ENCODE measurements at regions not wholly inside any gene's neighbourhood (a gene's known extent, or its start where the extent isn't known, plus 50 kb on each side); places are given as distances from the start of the nearest gene placed in this dataset.
"Not testable (repeated sequence)": the region's sequence is repeated elsewhere in the genome, so short reads cannot be mapped to it uniquely, and the experiment has no call there.

GRCh38 chr2:9709539-9710285 lies 78.9 kb upstream of the YWHAQ start:
- H3K27me3 ChIP-seq (ENCODE audit: control insufficient read depth, insufficient read depth, low read length): no peaks in the 10 kb centered on the region
- no peaks in the 10 kb centered on the region for H3K36me3 ChIP-seq (ENCODE audit: control insufficient read depth, insufficient read depth, low read length)
- H3K9me3 ChIP-seq (ENCODE audit: control insufficient read depth, insufficient read depth, low read length): no peaks in the 10 kb centered on the region
- H3K4me3 ChIP-seq (ENCODE audit: low read depth, low read length): no peak overlapping the region
- no peak overlapping the region for H3K9ac ChIP-seq (ENCODE audit: low read depth, low read length)
- H3K4me1 ChIP-seq (ENCODE audit: control insufficient read depth, insufficient read depth, low read length): no peaks in the 10 kb centered on the region

- Histone ChIP-seq H3K36me3 (ENCODE audit: control insufficient read depth, insufficient read depth, low read length) (no peaks in the 10 kb centered on the region), H3K9me3 (ENCODE audit: control insufficient read depth, insufficient read depth, low read length) (no peaks in the 10 kb centered on the region), H3K4me3 (ENCODE audit: low read depth, low read length) (no peak overlapping the region), H3K4me1 (ENCODE audit: control insufficient read depth, insufficient read depth, low read length) (no peaks in the 10 kb centered on the region), H3K9ac (ENCODE audit: low read depth, low read length) (no peak overlapping the region), H3K27me3 (ENCODE audit: control insufficient read depth, insufficient read depth, low read length) (no peaks in the 10 kb centered on the region)
Observed at GRCh38 chr2:9710311-9710710, 79.5 kb upstream of the YWHAQ start.

GRCh38 chr2:9712263-9712662 lies 81.5 kb upstream of the YWHAQ start:
- Histone ChIP-seq H3K9ac (ENCODE audit: low read depth, low read length) (no peak overlapping the region), H3K27me3 (ENCODE audit: control insufficient read depth, insufficient read depth, low read length) (no peaks in the 10 kb centered on the region), H3K36me3 (ENCODE audit: control insufficient read depth, insufficient read depth, low read length) (no peaks in the 10 kb centered on the region), H3K4me3 (ENCODE audit: low read depth, low read length) (no peak overlapping the region), H3K9me3 (ENCODE audit: control insufficient read depth, insufficient read depth, low read length) (no peaks in the 10 kb centered on the region), H3K4me1 (ENCODE audit: control insufficient read depth, insufficient read depth, low read length) (no peaks in the 10 kb centered on the region)

GRCh38 chr2:9714630-9715214 lies 83.9 kb upstream of the YWHAQ start:
- no peak overlapping the region for H3K4me3 ChIP-seq (ENCODE audit: low read depth, low read length)
- no peak overlapping the region for H3K9ac ChIP-seq (ENCODE audit: low read depth, low read length)
- H3K27me3 ChIP-seq (ENCODE audit: control insufficient read depth, insufficient read depth, low read length): no peaks in the 10 kb centered on the region
- H3K9me3 ChIP-seq (ENCODE audit: control insufficient read depth, insufficient read depth, low read length): no peaks in the 10 kb centered on the region
- H3K36me3 ChIP-seq (ENCODE audit: control insufficient read depth, insufficient read depth, low read length): no peaks in the 10 kb centered on the region
- H3K4me1 ChIP-seq (ENCODE audit: control insufficient read depth, insufficient read depth, low read length): no peaks in the 10 kb centered on the region

- no peaks in the 10 kb centered on the region for H3K9me3 ChIP-seq (ENCODE audit: control insufficient read depth, insufficient read depth, low read length)
- H3K27me3 ChIP-seq (ENCODE audit: control insufficient read depth, insufficient read depth, low read length): no peaks in the 10 kb centered on the region
- H3K4me3 ChIP-seq (ENCODE audit: low read depth, low read length): no peak overlapping the region
- H3K4me1 ChIP-seq (ENCODE audit: control insufficient read depth, insufficient read depth, low read length): no peaks in the 10 kb centered on the region
- no peak overlapping the region for H3K9ac ChIP-seq (ENCODE audit: low read depth, low read length)
- no peaks in the 10 kb centered on the region for H3K36me3 ChIP-seq (ENCODE audit: control insufficient read depth, insufficient read depth, low read length)
Observed at GRCh38 chr2:9715238-9715637, 84.4 kb upstream of the YWHAQ start.

GRCh38 chr2:9717886-9718451 lies 87.2 kb upstream of the YWHAQ start:
- Histone ChIP-seq H3K4me3 (ENCODE audit: low read depth, low read length) (no peak overlapping the region), H3K9ac (ENCODE audit: low read depth, low read length) (no peak overlapping the region), H3K4me1 (ENCODE audit: control insufficient read depth, insufficient read depth, low read length) (no peaks in the 10 kb centered on the region), H3K36me3 (ENCODE audit: control insufficient read depth, insufficient read depth, low read length) (no peaks in the 10 kb centered on the region), H3K9me3 (ENCODE audit: control insufficient read depth, insufficient read depth, low read length) (no peaks in the 10 kb centered on the region), H3K27me3 (ENCODE audit: control insufficient read depth, insufficient read depth, low read length) (no peaks in the 10 kb centered on the region)

GRCh38 chr2:9720352-9721093 lies 89.7 kb upstream of the YWHAQ start:
- H3K9ac ChIP-seq (ENCODE audit: low read depth, low read length): no peak overlapping the region
- H3K4me3 ChIP-seq (ENCODE audit: low read depth, low read length): no peak overlapping the region
- H3K9me3 ChIP-seq (ENCODE audit: control insufficient read depth, insufficient read depth, low read length): no peaks in the 10 kb centered on the region
- no peaks in the 10 kb centered on the region for H3K36me3 ChIP-seq (ENCODE audit: control insufficient read depth, insufficient read depth, low read length)
- no peaks in the 10 kb centered on the region for H3K4me1 ChIP-seq (ENCODE audit: control insufficient read depth, insufficient read depth, low read length)
- H3K27me3 ChIP-seq (ENCODE audit: control insufficient read depth, insufficient read depth, low read length): no peaks in the 10 kb centered on the region

- Histone ChIP-seq H3K4me3 (ENCODE audit: low read depth, low read length) (no peak overlapping the region), H3K36me3 (ENCODE audit: control insufficient read depth, insufficient read depth, low read length) (no peaks in the 10 kb centered on the region), H3K9me3 (ENCODE audit: control insufficient read depth, insufficient read depth, low read length) (no peaks in the 10 kb centered on the region), H3K4me1 (ENCODE audit: control insufficient read depth, insufficient read depth, low read length) (no peaks in the 10 kb centered on the region), H3K27me3 (ENCODE audit: control insufficient read depth, insufficient read depth, low read length) (no peaks in the 10 kb centered on the region), H3K9ac (ENCODE audit: low read depth, low read length) (no peak overlapping the region)
Observed at GRCh38 chr2:9721344-9721743, 90.5 kb upstream of the YWHAQ start.

GRCh38 chr2:9722451-9722850 lies 91.7 kb upstream of the YWHAQ start:
- no peaks in the 10 kb centered on the region for H3K4me1 ChIP-seq (ENCODE audit: control insufficient read depth, insufficient read depth, low read length)
- no peak overlapping the region for H3K4me3 ChIP-seq (ENCODE audit: low read depth, low read length)
- no peaks in the 10 kb centered on the region for H3K27me3 ChIP-seq (ENCODE audit: control insufficient read depth, insufficient read depth, low read length)
- no peaks in the 10 kb centered on the region for H3K36me3 ChIP-seq (ENCODE audit: control insufficient read depth, insufficient read depth, low read length)
- no peaks in the 10 kb centered on the region for H3K9me3 ChIP-seq (ENCODE audit: control insufficient read depth, insufficient read depth, low read length)
- no peak overlapping the region for H3K9ac ChIP-seq (ENCODE audit: low read depth, low read length)

- Histone ChIP-seq H3K4me3 (ENCODE audit: low read depth, low read length) (no peak overlapping the region), H3K27me3 (ENCODE audit: control insufficient read depth, insufficient read depth, low read length) (no peaks in the 10 kb centered on the region), H3K36me3 (ENCODE audit: control insufficient read depth, insufficient read depth, low read length) (no peaks in the 10 kb centered on the region), H3K4me1 (ENCODE audit: control insufficient read depth, insufficient read depth, low read length) (no peaks in the 10 kb centered on the region), H3K9me3 (ENCODE audit: control insufficient read depth, insufficient read depth, low read length) (no peaks in the 10 kb centered on the region), H3K9ac (ENCODE audit: low read depth, low read length) (no peak overlapping the region)
Observed at GRCh38 chr2:9724565-9724964, 93.8 kb upstream of the YWHAQ start.

GRCh38 chr2:9725106-9725505 lies 94.3 kb upstream of the YWHAQ start:
- Histone ChIP-seq H3K9ac (ENCODE audit: low read depth, low read length) (no peak overlapping the region), H3K27me3 (ENCODE audit: control insufficient read depth, insufficient read depth, low read length) (no peaks in the 10 kb centered on the region), H3K4me1 (ENCODE audit: control insufficient read depth, insufficient read depth, low read length) (no peaks in the 10 kb centered on the region), H3K36me3 (ENCODE audit: control insufficient read depth, insufficient read depth, low read length) (no peaks in the 10 kb centered on the region), H3K9me3 (ENCODE audit: control insufficient read depth, insufficient read depth, low read length) (no peaks in the 10 kb centered on the region), H3K4me3 (ENCODE audit: low read depth, low read length) (no peak overlapping the region)

- H3K27me3 ChIP-seq (ENCODE audit: control insufficient read depth, insufficient read depth, low read length); H3K4me1 ChIP-seq (ENCODE audit: control insufficient read depth, insufficient read depth, low read length); H3K9me3 ChIP-seq (ENCODE audit: control insufficient read depth, insufficient read depth, low read length); H3K9ac ChIP-seq (ENCODE audit: low read depth, low read length); H3K36me3 ChIP-seq (ENCODE audit: control insufficient read depth, insufficient read depth, low read length); H3K4me3 ChIP-seq (ENCODE audit: low read depth, low read length): not testable (repeated sequence)
Observed at GRCh38 chr2:9726016-9726415, 95.2 kb upstream of the YWHAQ start.

Data from iPS-15b (cell line).